Astrocyte (in vitro differentiated cells and primary cell): ENCODE measurements at regions not wholly inside any gene's neighbourhood (a gene's known extent, or its start where the extent isn't known, plus 50 kb on each side); places are given as distances from the start of the nearest gene placed in this dataset.
A peak's percentile ranks its signal among the peaks of the same experiment; 100 is the strongest.

Experiments used
- DNase-seq: peaks from one replicate; pipeline ENCODE4 v3.0.0-alpha.2; 2010; ENCODE audit warnings: low read depth
- FAIRE-seq: peaks from 2 replicates; lab custom pipeline; 2011; peaks lifted over from hg19 to GRCh38; lab: Jason Lieb, UNC
- H2AFZ ChIP-seq: 2 replicates; pipeline ENCODE4 v1.6.0; 2012; ENCODE audit warnings: low read depth, low read length, inconsistent platforms
- H3K27ac ChIP-seq: 2 replicates; pipeline ENCODE4 v1.5.1; 2011; ENCODE audit warnings: low read depth, low read length, inconsistent platforms
- H3K27me3 ChIP-seq: 2 replicates; pipeline ENCODE4 v1.6.0; 2011; ENCODE audit warnings: low read length, inconsistent platforms; ENCODE audit not compliant: insufficient read depth
- H3K36me3 ChIP-seq: 2 replicates; pipeline ENCODE4 v1.5.1; 2011; ENCODE audit warnings: low read length, inconsistent platforms; ENCODE audit not compliant: insufficient read depth
- H3K4me1 ChIP-seq: 2 replicates; pipeline ENCODE4 v1.5.1; 2011; ENCODE audit warnings: low read length, inconsistent platforms; ENCODE audit not compliant: insufficient read depth
- H3K4me2 ChIP-seq: 2 replicates; pipeline ENCODE4 v1.6.0; 2012; ENCODE audit warnings: low read length, inconsistent platforms
- H3K4me3 ChIP-seq: 2 replicates; pipeline ENCODE4 v1.5.1; 2011; ENCODE audit warnings: low read depth, mild to moderate bottlenecking, low read length, inconsistent platforms; ENCODE audit not compliant: insufficient read depth
- H3K79me2 ChIP-seq: 2 replicates; pipeline ENCODE4 v1.6.0; 2012; ENCODE audit warnings: mild to moderate bottlenecking, low read length, inconsistent platforms; ENCODE audit not compliant: insufficient read depth
- H3K9ac ChIP-seq: 2 replicates; pipeline ENCODE4 v1.6.0; 2012; ENCODE audit warnings: mild to moderate bottlenecking, low read length, inconsistent platforms
- H3K9me3 ChIP-seq: 2 replicates; pipeline ENCODE4 v1.5.1; 2012; ENCODE audit warnings: low read depth, mild to moderate bottlenecking, low read length, inconsistent platforms; ENCODE audit not compliant: insufficient read depth
- H4K20me1 ChIP-seq: 2 replicates; pipeline ENCODE4 v1.6.0; 2012; ENCODE audit warnings: low read length, inconsistent platforms; ENCODE audit not compliant: insufficient read depth
- H3K27ac Mint-ChIP-seq: one replicate; pipeline ENCODE4 v1.8.0; 2021; ENCODE audit warnings: mild to moderate bottlenecking, mixed read lengths; ENCODE audit not compliant: unreplicated experiment
- H3K27me3 Mint-ChIP-seq: one replicate; pipeline ENCODE4 v1.8.0; 2021; ENCODE audit warnings: low read depth, mixed read lengths; ENCODE audit not compliant: unreplicated experiment
- H3K36me3 Mint-ChIP-seq: one replicate; pipeline ENCODE4 v1.8.0; 2021; ENCODE audit warnings: low read depth, mixed read lengths; ENCODE audit not compliant: unreplicated experiment
- H3K4me1 Mint-ChIP-seq: one replicate; pipeline ENCODE4 v1.8.0; 2021; ENCODE audit warnings: low read depth, mixed read lengths; ENCODE audit not compliant: unreplicated experiment
- H3K4me3 Mint-ChIP-seq: one replicate; pipeline ENCODE4 v1.8.0; 2021; ENCODE audit warnings: mild to moderate bottlenecking, moderate library complexity, mixed read lengths; ENCODE audit not compliant: unreplicated experiment
- H3K9me3 Mint-ChIP-seq: one replicate; pipeline ENCODE4 v1.8.0; 2021; ENCODE audit warnings: mild to moderate bottlenecking, mixed read lengths; ENCODE audit not compliant: unreplicated experiment
- EZH2 ChIP-seq: IDR thresholded peaks from 2 replicates; pipeline ENCODE4 v1.6.1; 2012; ENCODE audit warnings: mild to moderate bottlenecking, low read length, inconsistent platforms; ENCODE audit not compliant: insufficient read depth
- TF ChIP-seq, protein P1 (sequence below): IDR thresholded peaks from 2 replicates; pipeline ENCODE4 v1.5.1; 2011; ENCODE audit warnings: low read depth, mild to moderate bottlenecking, inconsistent platforms, low read length, moderate library complexity; ENCODE audit not compliant: insufficient read depth

DNA sequence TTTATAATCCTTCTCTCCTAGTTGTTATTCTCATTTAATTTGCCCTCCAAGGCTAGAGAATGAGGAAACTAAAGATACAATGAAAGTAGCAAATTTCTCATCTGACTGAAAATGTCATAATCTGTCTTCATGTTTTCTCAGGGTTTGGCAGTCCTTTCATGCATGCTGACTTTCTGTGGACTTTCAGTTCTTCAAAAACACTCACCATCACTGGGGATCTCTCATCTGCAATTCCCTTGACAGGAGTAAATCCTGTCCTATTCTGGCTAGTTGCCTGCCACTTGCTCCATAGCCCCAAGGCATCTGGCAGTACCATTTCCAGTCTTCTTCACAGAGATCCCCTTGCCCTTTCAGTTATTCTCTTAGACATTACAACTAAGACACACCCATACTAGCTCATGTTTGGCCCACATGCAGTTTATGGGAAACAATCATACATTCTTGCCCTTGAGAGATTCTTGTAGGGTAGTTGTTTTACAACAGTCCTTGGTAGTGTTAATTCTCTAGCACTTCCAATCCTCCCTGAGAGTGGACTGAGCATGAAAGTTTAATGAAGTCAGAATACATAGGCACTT lies 449.7 kb upstream of the KLHL4 start:
- Histone ChIP-seq H3K4me1 (no peaks in the 10 kb centered on the region), H3K9ac (no peak overlapping the region), H3K9me3 (no peaks in the 10 kb centered on the region), H3K36me3 (no peaks in the 10 kb centered on the region), H3K79me2 (no peaks in the 10 kb centered on the region), H4K20me1 (no peaks in the 10 kb centered on the region), H3K27me3 (no peaks in the 10 kb centered on the region), H3K4me3 (no peak overlapping the region), H2AFZ (no peak overlapping the region), H3K27ac (no peak overlapping the region), H3K4me2 (no peak overlapping the region)
- TF ChIP-seq EZH2: no peak
- TF ChIP-seq, protein P1, sequence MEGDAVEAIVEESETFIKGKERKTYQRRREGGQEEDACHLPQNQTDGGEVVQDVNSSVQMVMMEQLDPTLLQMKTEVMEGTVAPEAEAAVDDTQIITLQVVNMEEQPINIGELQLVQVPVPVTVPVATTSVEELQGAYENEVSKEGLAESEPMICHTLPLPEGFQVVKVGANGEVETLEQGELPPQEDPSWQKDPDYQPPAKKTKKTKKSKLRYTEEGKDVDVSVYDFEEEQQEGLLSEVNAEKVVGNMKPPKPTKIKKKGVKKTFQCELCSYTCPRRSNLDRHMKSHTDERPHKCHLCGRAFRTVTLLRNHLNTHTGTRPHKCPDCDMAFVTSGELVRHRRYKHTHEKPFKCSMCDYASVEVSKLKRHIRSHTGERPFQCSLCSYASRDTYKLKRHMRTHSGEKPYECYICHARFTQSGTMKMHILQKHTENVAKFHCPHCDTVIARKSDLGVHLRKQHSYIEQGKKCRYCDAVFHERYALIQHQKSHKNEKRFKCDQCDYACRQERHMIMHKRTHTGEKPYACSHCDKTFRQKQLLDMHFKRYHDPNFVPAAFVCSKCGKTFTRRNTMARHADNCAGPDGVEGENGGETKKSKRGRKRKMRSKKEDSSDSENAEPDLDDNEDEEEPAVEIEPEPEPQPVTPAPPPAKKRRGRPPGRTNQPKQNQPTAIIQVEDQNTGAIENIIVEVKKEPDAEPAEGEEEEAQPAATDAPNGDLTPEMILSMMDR: no peak
- H3K4me3 Mint-ChIP-seq: no peak overlapping the region
- H3K27me3 Mint-ChIP-seq: no peaks in the 10 kb centered on the region
- H3K9me3 Mint-ChIP-seq: no peaks in the 10 kb centered on the region
- H3K27ac Mint-ChIP-seq: no peak overlapping the region
- FAIRE-seq: peak; percentile 89
- H3K4me1 Mint-ChIP-seq: peaks cover 6% of the 10 kb centered on the region
- DNase-seq: no peak
- H3K36me3 Mint-ChIP-seq: no peaks in the 10 kb centered on the region

DNA sequence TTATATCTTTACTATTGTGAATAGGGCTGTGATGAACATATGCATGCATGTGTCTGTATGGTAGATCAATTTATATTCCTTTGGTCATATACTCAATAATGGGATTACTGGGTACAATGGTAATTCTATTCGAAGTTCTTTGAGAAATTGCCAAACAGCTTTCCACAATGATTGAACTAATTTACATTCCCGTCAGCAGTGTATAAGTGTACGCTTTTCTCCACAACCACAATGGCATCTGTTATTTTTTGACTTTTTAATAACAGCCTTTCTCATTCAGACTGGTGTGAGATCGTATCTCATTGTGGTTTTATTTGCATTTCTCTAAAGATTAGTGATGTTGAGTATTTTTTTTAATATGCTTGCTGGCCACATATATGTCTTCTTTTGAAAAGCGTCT lies 439.4 kb upstream of the KLHL4 start:
- Histone ChIP-seq H3K27ac (no peak overlapping the region), H3K4me1 (no peaks in the 10 kb centered on the region), H3K27me3 (no peaks in the 10 kb centered on the region), H3K9ac (no peak overlapping the region), H3K4me3 (no peak overlapping the region), H3K9me3 (no peaks in the 10 kb centered on the region), H2AFZ (no peak overlapping the region), H3K79me2 (no peaks in the 10 kb centered on the region), H3K4me2 (no peak overlapping the region), H3K36me3 (no peaks in the 10 kb centered on the region), H4K20me1 (no peaks in the 10 kb centered on the region)
- TF ChIP-seq, protein P1: no peak
- TF ChIP-seq EZH2: no peak
- no peaks in the 10 kb centered on the region for H3K36me3 Mint-ChIP-seq
- no peaks in the 10 kb centered on the region for H3K27me3 Mint-ChIP-seq
- no peak overlapping the region for H3K27ac Mint-ChIP-seq
- FAIRE-seq: peak; percentile 60
- no peak overlapping the region for H3K4me3 Mint-ChIP-seq
- DNase-seq: no peak
- H3K4me1 Mint-ChIP-seq: no peaks in the 10 kb centered on the region
- no peaks in the 10 kb centered on the region for H3K9me3 Mint-ChIP-seq

DNA sequence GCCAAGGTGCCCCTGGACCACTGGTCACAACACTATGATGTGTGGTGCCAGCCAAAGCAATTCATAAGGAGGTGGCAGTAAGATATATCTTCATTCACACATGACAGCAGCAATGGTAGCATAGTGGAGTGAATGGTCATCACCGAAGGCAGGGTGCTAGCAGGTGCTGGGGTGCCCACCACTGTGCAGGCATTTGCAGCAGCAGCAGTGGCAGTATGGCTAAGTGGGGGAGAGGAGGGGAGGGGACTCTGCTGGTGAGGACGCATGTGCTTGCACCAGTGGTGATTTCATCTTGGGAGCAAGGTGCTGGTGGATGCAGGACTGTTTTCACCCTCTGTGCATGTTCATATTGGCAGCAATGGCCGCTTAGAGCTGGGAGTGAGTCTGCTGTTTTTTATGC lies 419.1 kb upstream of the KLHL4 start:
- H3K4me3 ChIP-seq: no peak overlapping the region
- Mint-ChIP-seq H3K27ac (no peak overlapping the region), H3K27me3 (no peaks in the 10 kb centered on the region), H3K36me3 (no peaks in the 10 kb centered on the region), H3K4me3 (no peak overlapping the region), H3K4me1 (no peaks in the 10 kb centered on the region), H3K9me3 (no peaks in the 10 kb centered on the region)
- no peaks in the 10 kb centered on the region for H3K36me3 ChIP-seq
- H3K79me2 ChIP-seq: no peaks in the 10 kb centered on the region
- H3K4me2 ChIP-seq: no peak overlapping the region
- no peaks in the 10 kb centered on the region for H3K27me3 ChIP-seq
- no peaks in the 10 kb centered on the region for H3K4me1 ChIP-seq
- no peak for TF ChIP-seq EZH2
- TF ChIP-seq, protein P1: no peak
- peak; percentile 39 for FAIRE-seq
- no peak overlapping the region for H2AFZ ChIP-seq
- H4K20me1 ChIP-seq: no peaks in the 10 kb centered on the region
- H3K27ac ChIP-seq: no peak overlapping the region
- H3K9me3 ChIP-seq: no peaks in the 10 kb centered on the region
- DNase-seq: no peak
- H3K9ac ChIP-seq: no peak overlapping the region
